Neuronal stem cell (in vitro differentiated cells): ENCODE measurements at regions not wholly inside any gene's neighbourhood (a gene's known extent, or its start where the extent isn't known, plus 50 kb on each side); places are given as distances from the start of the nearest gene placed in this dataset.
"Not testable (repeated sequence)": the region's sequence is repeated elsewhere in the genome, so short reads cannot be mapped to it uniquely, and the experiment has no call there.

Experiments used
- DNase-seq: peaks from one replicate; pipeline ENCODE4 v3.0.0-alpha.2; 2013; ENCODE audit warnings: low spot score
- H2AFZ ChIP-seq: one replicate; pipeline ENCODE4 v1.6.1; 2013; ENCODE audit warnings: mild to moderate bottlenecking, low read length, inconsistent platforms
- H2AK5ac ChIP-seq: 2 replicates; pipeline ENCODE4 v1.6.1; 2013; ENCODE audit warnings: low read depth, mild to moderate bottlenecking, inconsistent platforms, low read length, moderate library complexity, mixed read lengths
- H2BK120ac ChIP-seq: 2 replicates; pipeline ENCODE4 v1.6.1; 2013; ENCODE audit warnings: low read depth, mild to moderate bottlenecking, inconsistent platforms, low read length, moderate library complexity, mixed read lengths
- H2BK12ac ChIP-seq: one replicate; pipeline ENCODE4 v1.6.1; 2013; ENCODE audit warnings: low read length, inconsistent platforms
- H2BK15ac ChIP-seq: 2 replicates; pipeline ENCODE4 v1.6.1; 2013; ENCODE audit warnings: mild to moderate bottlenecking, low read length, inconsistent platforms, mixed read lengths
- H2BK5ac ChIP-seq: one replicate; pipeline ENCODE4 v1.6.1; 2013; ENCODE audit warnings: inconsistent platforms, mild to moderate bottlenecking, low read length, moderate library complexity
- H3K14ac ChIP-seq: one replicate; pipeline ENCODE4 v1.6.1; 2013; ENCODE audit warnings: low read length, inconsistent platforms
- H3K18ac ChIP-seq: 2 replicates; pipeline ENCODE4 v1.6.1; 2013; ENCODE audit warnings: low read length, inconsistent platforms
- H3K23ac ChIP-seq: 2 replicates; pipeline ENCODE4 v1.6.1; 2013; ENCODE audit warnings: low read depth, mild to moderate bottlenecking, mixed read lengths, low read length, inconsistent platforms; ENCODE audit not compliant: poor library complexity
- H3K27ac ChIP-seq: replicated peaks from 3 replicates; pipeline ENCODE4 v1.5.1; 2013; ENCODE audit warnings: low read length, inconsistent platforms
- H3K27me3 ChIP-seq, 3 experiments: 2 replicates each; pipeline ENCODE4 v1.6.1; 2013; ENCODE audit warnings: low read length in 3 of 3, mild to moderate bottlenecking in 2 of 3, inconsistent platforms in 1 of 3, low read depth in 1 of 3, mixed read lengths in 1 of 3, moderate library complexity in 1 of 3; ENCODE audit not compliant: control insufficient read depth in 3 of 3, insufficient read depth in 3 of 3
- H3K36me3 ChIP-seq, 2 donors: replicated peaks in 1 of 2; 2 replicates each; pipeline ENCODE4 v1.6.1; 2013; ENCODE audit warnings: low read length in 2 of 2; ENCODE audit not compliant: control insufficient read depth in 2 of 2, insufficient read depth in 2 of 2
- H3K4ac ChIP-seq: 2 replicates; pipeline ENCODE4 v1.6.1; 2013; ENCODE audit warnings: inconsistent platforms, mild to moderate bottlenecking, low read length, moderate library complexity
- H3K4me1 ChIP-seq, 2 donors: 1 replicate in 1 of 2; 2 replicates in 1 of 2; pipeline ENCODE4 v1.6.1; 2013; ENCODE audit warnings: low read length in 2 of 2, low read depth in 1 of 2; ENCODE audit not compliant: control insufficient read depth in 2 of 2, insufficient read depth in 1 of 2
- H3K4me2 ChIP-seq: one replicate; pipeline ENCODE4 v1.6.1; 2013; ENCODE audit warnings: mild to moderate bottlenecking, low read length, inconsistent platforms; ENCODE audit not compliant: insufficient read depth, poor library complexity, severe bottlenecking
- H3K4me3 ChIP-seq, 2 donors: 2 replicates each; pipeline ENCODE4 v1.5.1; 2013; ENCODE audit warnings: low read length in 2 of 2, mild to moderate bottlenecking in 2 of 2, inconsistent platforms in 1 of 2, moderate library complexity in 1 of 2
- H3K79me1 ChIP-seq: one replicate; pipeline ENCODE4 v1.6.1; 2013; ENCODE audit warnings: low read depth, mild to moderate bottlenecking, inconsistent platforms, low read length, moderate library complexity
- H3K9ac ChIP-seq: one replicate; pipeline ENCODE4 v1.6.1; 2013; ENCODE audit warnings: mild to moderate bottlenecking, low read depth, low read length, inconsistent platforms; ENCODE audit not compliant: poor library complexity
- H3K9me3 ChIP-seq, 2 donors: replicated peaks in 1 of 2; 2 replicates each; pipeline versions ENCODE3 to v1.6.1; 2013; ENCODE audit warnings: low read length in 2 of 2, mild to moderate bottlenecking in 2 of 2, inconsistent platforms in 1 of 2, low read depth in 1 of 2, mixed read lengths in 1 of 2, moderate library complexity in 1 of 2; ENCODE audit not compliant: control insufficient read depth in 2 of 2, insufficient read depth in 1 of 2
- H4K8ac ChIP-seq: one replicate; pipeline ENCODE4 v1.6.1; 2013; ENCODE audit warnings: low read depth, mild to moderate bottlenecking, inconsistent platforms, low read length, moderate library complexity
- H4K91ac ChIP-seq: one replicate; pipeline ENCODE4 v1.6.1; 2013; ENCODE audit warnings: low read length, low read depth, mild to moderate bottlenecking, inconsistent platforms; ENCODE audit not compliant: poor library complexity
- WGBS, 2 donors: extraction: QIAGEN DNeasy Blood & Tissue Kit; methylation state at CpG; one replicate each; pipeline ENCODE4 v1.1.7; 2013; ENCODE audit warnings: missing lambda C conversion rate in 2 of 2, mixed read lengths in 1 of 2; ENCODE audit not compliant: insufficient read length in 2 of 2, insufficient replicate concordance in 1 of 2; ENCODE audit errors: extremely low coverage in 2 of 2; 5-methylcytosine and 5-hydroxymethylcytosine counted together

GRCh38 chr2:239731422-239731821 is 293.7 kb downstream of the NDUFA10 start:
- H2BK15ac ChIP-seq, result no peak overlapping the region
- no peak overlapping the region for H3K4me3 ChIP-seq
- no peak overlapping the region for H2AK5ac ChIP-seq
- no peak overlapping the region for H3K4ac ChIP-seq
- no peak overlapping the region for H3K9ac ChIP-seq
- no peak overlapping the region for H2AFZ ChIP-seq
- H2BK120ac ChIP-seq, result no peak overlapping the region
- peak overlapping the region; percentile 5 for H3K14ac ChIP-seq
- H3K4me2 ChIP-seq, result no peak overlapping the region
- peaks cover 7 to 16% of the 10 kb centered on the region in 2 donors for H3K4me1 ChIP-seq
- no peaks in the 10 kb centered on the region for H3K79me1 ChIP-seq
- no peak overlapping the region for H2BK12ac ChIP-seq
- WGBS, 2 donors, result no CpG with 5 or more reads among the region's 10 CpGs
- no peaks in the 10 kb centered on the region for H3K9me3 ChIP-seq
- H3K36me3 ChIP-seq, result no peaks in the 10 kb centered on the region
- no peak overlapping the region for H4K91ac ChIP-seq
- H3K27me3 ChIP-seq, result peaks cover 0 to 17% (median 0%) of the 10 kb centered on the region in 3 experiments
- H3K27ac ChIP-seq, result no peak overlapping the region
- H2BK5ac ChIP-seq, result no peak overlapping the region
- H4K8ac ChIP-seq, result no peak overlapping the region
- no peak overlapping the region for H3K18ac ChIP-seq
- H3K23ac ChIP-seq, result no peak overlapping the region
- no peak for DNase-seq

GRCh38 chr2:239730897-239731296 is 294.2 kb downstream of the NDUFA10 start:
- no peak overlapping the region for H4K91ac ChIP-seq
- H2BK5ac ChIP-seq, result no peak overlapping the region
- no peak overlapping the region for H3K9ac ChIP-seq
- H2AK5ac ChIP-seq, result no peak overlapping the region
- H2BK15ac ChIP-seq, result no peak overlapping the region
- no peak overlapping the region for H2AFZ ChIP-seq
- DNase-seq, result no peak
- H2BK120ac ChIP-seq, result no peak overlapping the region
- H3K4ac ChIP-seq, result no peak overlapping the region
- H3K79me1 ChIP-seq, result no peaks in the 10 kb centered on the region
- H4K8ac ChIP-seq, result no peak overlapping the region
- H3K27ac ChIP-seq, result no peak overlapping the region
- H3K36me3 ChIP-seq, result no peaks in the 10 kb centered on the region
- no peak overlapping the region for H2BK12ac ChIP-seq
- no peaks in the 10 kb centered on the region for H3K9me3 ChIP-seq
- H3K27me3 ChIP-seq, result peaks cover 0 to 19% (median 0%) of the 10 kb centered on the region in 3 experiments
- no peak overlapping the region for H3K4me2 ChIP-seq
- no CpG with 5 or more reads among the region's 8 CpGs for WGBS, 2 donors
- H3K14ac ChIP-seq, result peak overlapping the region; percentile 5
- no peak overlapping the region for H3K4me3 ChIP-seq
- H3K18ac ChIP-seq, result no peak overlapping the region
- H3K23ac ChIP-seq, result no peak overlapping the region
- peaks cover 7 to 16% of the 10 kb centered on the region in 2 donors for H3K4me1 ChIP-seq

GRCh38 chr2:239730567-239730882 is 294.6 kb downstream of the NDUFA10 start:
- not testable (repeated sequence) for DNase-seq, H2BK120ac ChIP-seq, H2BK5ac ChIP-seq, H3K4ac ChIP-seq, H3K14ac ChIP-seq, H3K27ac ChIP-seq, H4K91ac ChIP-seq, H3K9ac ChIP-seq, H2BK15ac ChIP-seq, H3K79me1 ChIP-seq, H2BK12ac ChIP-seq, H3K23ac ChIP-seq, H4K8ac ChIP-seq, H3K4me3 ChIP-seq, H3K18ac ChIP-seq, H2AFZ ChIP-seq, H3K4me2 ChIP-seq, H3K36me3 ChIP-seq, H3K9me3 ChIP-seq, H2AK5ac ChIP-seq
- H3K4me1 ChIP-seq, result peaks cover 7 to 14% of the 10 kb centered on the region in 2 donors
- peaks cover 0 to 19% (median 0%) of the 10 kb centered on the region in 3 experiments for H3K27me3 ChIP-seq
- no CpG with 5 or more reads among the region's 8 CpGs for WGBS, 2 donors

GRCh38 chr2:239729681-239730566 is 295.2 kb downstream of the NDUFA10 start:
- no peak for DNase-seq
- Histone ChIP-seq H3K79me1 (no peaks in the 10 kb centered on the region), H2BK15ac (peak overlapping the region; percentile 93), H3K9me3 (no peaks in the 10 kb centered on the region), H3K23ac (no peak overlapping the region), H2AFZ (no peak overlapping the region), H2AK5ac (peak overlapping the region; percentile 25), H3K27ac (no peak overlapping the region), H3K27me3 (peaks cover 0 to 19% (median 0%) of the 10 kb centered on the region in 3 experiments), H2BK120ac (no peak overlapping the region), H3K4me2 (no peak overlapping the region), H3K18ac (peak overlapping the region; percentile 15), H2BK12ac (peak overlapping the region; percentile 63), H3K36me3 (no peaks in the 10 kb centered on the region), H4K91ac (no peak overlapping the region), H2BK5ac (peak overlapping the region; percentile 42), H3K14ac (peak overlapping the region; percentile 31), H3K4me3 (no peak overlapping the region), H3K9ac (no peak overlapping the region), H3K4ac (no peak overlapping the region), H3K4me1 (peaks cover 2 to 12% of the 10 kb centered on the region in 2 donors), H4K8ac (no peak overlapping the region)
- WGBS, 2 donors, result no CpG with 5 or more reads among the region's 22 CpGs
